Endothelial cell of umbilical vein (primary cell): ENCODE measurements at regions not wholly inside any gene's neighbourhood (a gene's known extent, or its start where the extent isn't known, plus 50 kb on each side); places are given as distances from the start of the nearest gene placed in this dataset.

Experiments
- JUN ChIP-seq: IDR thresholded peaks from 2 replicates; pipeline ENCODE4 v1.6.1; 2011; ENCODE audit warnings: borderline replicate concordance, low read depth; ENCODE audit not compliant: insufficient read length, insufficient read depth
- MYC ChIP-seq: IDR thresholded peaks from one replicate; pipeline ENCODE4 v1.6.1; 2011; ENCODE audit warnings: mild to moderate bottlenecking, low read depth, low read length
- POLR2A ChIP-seq: IDR thresholded peaks from 2 replicates; pipeline ENCODE4 v1.6.1; 2012; ENCODE audit warnings: low read depth, mild to moderate bottlenecking, control low read depth, low read length
- POLR2AphosphoS5 ChIP-seq: IDR thresholded peaks from 2 replicates; pipeline ENCODE4 v1.6.1; 2012; ENCODE audit warnings: low read depth, mild to moderate bottlenecking, control low read depth, low read length, moderate library complexity; ENCODE audit not compliant: insufficient read depth
- TF ChIP-seq, protein P1 (sequence below), 2 donors: IDR thresholded peaks; 1 replicate in 1 of 2; 2 replicates in 1 of 2; pipeline ENCODE4 v1.5.1; 2011; ENCODE audit warnings: low read length in 2 of 2, mild to moderate bottlenecking in 2 of 2, moderate library complexity in 2 of 2, control low read depth in 1 of 2, inconsistent platforms in 1 of 2, low read depth in 1 of 2; ENCODE audit not compliant: insufficient read depth in 1 of 2; ENCODE audit errors: extremely low read depth in 1 of 2

DNA sequence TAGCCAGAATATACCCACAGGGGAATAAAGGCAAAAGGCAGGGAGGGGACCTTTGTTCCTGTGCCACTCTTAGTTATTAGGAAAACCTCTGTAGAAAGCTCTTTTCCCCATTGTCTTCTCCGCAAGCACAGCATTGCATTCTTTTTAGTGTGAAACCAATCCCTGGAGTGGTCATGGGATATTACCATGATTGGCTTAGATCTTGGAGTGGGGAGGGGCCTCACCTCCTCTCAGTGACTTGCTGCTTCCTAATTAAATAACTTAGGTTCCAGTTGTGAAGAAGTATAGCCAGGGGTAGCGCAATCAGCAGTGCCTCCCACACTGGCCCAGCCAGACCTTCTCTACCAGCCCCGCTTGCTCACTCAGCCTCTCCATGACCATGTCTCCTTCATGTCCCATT, 49.9 kb upstream of the AFF3 start:
- TF ChIP-seq POLR2A, result no peak
- no peak for TF ChIP-seq MYC
- TF ChIP-seq, protein P1, sequence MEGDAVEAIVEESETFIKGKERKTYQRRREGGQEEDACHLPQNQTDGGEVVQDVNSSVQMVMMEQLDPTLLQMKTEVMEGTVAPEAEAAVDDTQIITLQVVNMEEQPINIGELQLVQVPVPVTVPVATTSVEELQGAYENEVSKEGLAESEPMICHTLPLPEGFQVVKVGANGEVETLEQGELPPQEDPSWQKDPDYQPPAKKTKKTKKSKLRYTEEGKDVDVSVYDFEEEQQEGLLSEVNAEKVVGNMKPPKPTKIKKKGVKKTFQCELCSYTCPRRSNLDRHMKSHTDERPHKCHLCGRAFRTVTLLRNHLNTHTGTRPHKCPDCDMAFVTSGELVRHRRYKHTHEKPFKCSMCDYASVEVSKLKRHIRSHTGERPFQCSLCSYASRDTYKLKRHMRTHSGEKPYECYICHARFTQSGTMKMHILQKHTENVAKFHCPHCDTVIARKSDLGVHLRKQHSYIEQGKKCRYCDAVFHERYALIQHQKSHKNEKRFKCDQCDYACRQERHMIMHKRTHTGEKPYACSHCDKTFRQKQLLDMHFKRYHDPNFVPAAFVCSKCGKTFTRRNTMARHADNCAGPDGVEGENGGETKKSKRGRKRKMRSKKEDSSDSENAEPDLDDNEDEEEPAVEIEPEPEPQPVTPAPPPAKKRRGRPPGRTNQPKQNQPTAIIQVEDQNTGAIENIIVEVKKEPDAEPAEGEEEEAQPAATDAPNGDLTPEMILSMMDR (IDR thresholded peaks at IDR 0.05; ENCODE audit: extremely low read depth in 1 of 2, insufficient read depth in 1 of 2, low read depth in 1 of 2, low read length in 2 of 2), result no peak
- TF ChIP-seq JUN, result no peak
- TF ChIP-seq POLR2AphosphoS5, result no peak
